LNCAP (cell line): ENCODE measurements at regions not wholly inside any gene's neighbourhood (a gene's known extent, or its start where the extent isn't known, plus 50 kb on each side); places are given as distances from the start of the nearest gene placed in this dataset.

Experiments
- TF ChIP-seq, protein P1 (sequence below): fragments of 450-650 bp; IDR thresholded peaks from 2 replicates; pipeline ENCODE4 v1.5.1; 2017; ENCODE audit warnings: mild to moderate bottlenecking

DNA sequence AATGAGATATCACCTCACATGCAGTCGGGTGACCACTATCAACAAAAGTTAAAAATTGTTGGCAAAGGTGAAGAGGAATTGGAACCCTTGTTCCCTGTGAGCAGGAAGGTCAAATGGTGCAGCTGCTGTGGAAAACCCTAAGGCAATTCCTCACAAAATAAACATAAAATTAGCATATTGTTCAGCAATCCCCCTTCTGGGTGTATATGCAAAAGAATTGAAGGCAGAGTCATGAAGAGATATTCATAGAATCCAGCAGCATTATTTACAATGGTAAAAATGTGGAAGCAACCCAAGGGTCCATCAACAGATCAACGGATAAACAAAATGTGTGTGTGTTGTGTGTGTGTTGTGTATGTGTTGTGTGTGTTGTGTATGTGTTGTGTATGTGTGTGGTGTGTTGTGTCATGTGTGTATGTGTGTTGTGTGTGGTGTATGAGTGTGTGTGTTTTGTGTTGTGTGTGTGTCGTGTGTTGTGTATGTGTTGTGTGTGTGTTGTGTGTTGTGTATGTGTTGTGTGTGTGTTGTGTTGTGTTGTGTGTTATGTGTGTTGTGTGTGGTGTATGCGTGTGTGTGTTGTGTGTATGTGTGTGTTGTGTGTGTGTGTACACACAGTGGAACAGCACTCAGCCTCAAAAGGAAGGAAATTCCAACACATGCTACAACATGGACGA, 245.1 kb downstream of the ERMARD start:
- TF ChIP-seq, protein P1, sequence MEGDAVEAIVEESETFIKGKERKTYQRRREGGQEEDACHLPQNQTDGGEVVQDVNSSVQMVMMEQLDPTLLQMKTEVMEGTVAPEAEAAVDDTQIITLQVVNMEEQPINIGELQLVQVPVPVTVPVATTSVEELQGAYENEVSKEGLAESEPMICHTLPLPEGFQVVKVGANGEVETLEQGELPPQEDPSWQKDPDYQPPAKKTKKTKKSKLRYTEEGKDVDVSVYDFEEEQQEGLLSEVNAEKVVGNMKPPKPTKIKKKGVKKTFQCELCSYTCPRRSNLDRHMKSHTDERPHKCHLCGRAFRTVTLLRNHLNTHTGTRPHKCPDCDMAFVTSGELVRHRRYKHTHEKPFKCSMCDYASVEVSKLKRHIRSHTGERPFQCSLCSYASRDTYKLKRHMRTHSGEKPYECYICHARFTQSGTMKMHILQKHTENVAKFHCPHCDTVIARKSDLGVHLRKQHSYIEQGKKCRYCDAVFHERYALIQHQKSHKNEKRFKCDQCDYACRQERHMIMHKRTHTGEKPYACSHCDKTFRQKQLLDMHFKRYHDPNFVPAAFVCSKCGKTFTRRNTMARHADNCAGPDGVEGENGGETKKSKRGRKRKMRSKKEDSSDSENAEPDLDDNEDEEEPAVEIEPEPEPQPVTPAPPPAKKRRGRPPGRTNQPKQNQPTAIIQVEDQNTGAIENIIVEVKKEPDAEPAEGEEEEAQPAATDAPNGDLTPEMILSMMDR = no peak

DNA sequence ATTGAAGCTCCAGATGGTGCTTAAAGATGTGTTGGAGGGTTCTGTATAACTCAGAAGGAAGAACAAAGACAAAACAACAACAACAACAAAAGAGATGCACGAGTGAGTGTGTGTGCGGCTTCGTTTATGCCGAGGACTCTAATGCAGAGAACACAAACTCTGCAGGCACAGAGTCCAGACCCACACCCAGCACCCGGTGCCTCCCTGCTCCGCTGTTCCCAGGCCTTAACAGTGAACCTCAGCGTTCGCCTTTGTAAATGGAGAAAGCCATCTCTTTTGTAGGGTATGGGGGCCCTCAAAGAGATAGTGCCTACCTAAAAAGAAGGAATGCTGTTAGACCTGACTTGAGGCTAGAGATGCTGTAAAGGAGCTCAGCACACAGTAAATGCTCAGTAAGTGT, 243.3 kb downstream of the ERMARD start:
- TF ChIP-seq, protein P1 = no peak

DNA sequence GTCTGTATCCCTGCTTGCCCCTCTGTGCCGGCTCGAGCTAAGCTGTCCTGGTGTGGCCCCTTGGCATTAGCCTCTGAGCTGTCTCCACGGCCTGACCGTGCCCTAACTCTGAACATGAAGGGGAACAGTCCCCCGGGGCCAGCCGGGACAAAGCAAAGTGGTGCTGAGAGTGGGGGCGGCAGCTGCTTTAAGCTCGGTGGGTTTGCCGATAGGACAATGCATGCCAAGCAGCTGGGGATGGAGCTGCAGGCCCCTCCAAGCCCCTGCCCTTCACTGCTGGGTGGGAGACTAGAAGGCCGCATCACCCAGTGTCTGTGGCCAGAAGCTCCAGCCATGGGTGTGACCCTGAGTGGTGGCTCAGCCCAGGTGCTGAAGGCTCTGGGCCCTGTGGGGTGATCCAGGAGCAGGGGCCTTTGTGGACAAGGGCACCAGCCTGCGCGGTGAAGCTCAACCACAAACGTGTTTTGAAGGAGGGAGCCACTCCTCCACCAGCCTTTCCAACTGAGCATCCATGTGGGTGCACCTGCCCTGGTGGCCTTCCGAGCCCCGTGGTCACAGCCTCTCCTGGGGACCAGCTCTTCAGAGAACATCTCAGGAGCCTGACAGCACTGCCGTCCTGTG, 242.5 kb downstream of the ERMARD start:
- TF ChIP-seq, protein P1 = no peak

DNA sequence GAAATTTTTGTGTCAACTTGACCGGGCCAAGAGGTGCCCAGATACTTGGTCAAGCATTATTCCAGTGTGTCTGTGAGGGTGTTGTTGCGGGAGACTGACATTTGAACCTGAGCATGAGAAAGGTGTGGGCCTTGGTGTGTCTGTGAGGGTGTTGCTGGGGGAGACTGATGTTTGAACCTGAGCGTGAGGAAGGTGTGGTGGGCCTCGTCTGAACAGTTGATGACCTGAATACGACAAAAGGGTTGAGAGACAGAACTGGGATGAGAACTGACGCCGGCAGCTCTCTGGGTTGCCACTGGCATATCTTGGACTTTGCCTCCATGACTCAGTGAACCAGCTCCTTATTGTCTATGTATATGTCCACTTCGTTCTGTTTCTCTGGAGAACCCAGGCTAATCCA, 240.5 kb downstream of the ERMARD start:
- TF ChIP-seq, protein P1 = no peak

DNA sequence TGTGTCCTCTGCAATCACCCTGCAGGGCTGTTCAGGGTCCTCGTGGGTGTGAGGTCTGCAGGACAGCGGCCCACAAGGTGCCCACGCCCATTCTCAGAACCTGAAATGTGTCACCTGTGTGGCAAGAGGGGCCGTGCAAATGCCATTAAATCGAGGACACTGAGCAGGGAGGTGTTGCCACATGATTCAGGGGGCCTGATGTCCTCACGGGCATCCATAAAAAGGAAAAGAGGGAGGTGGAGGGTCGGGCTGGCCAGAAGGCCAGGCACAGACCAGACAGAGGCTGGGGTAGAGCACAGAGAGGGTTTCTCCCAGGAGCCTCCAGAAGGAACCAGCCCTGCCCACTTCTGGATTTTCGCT, 239.6 kb downstream of the ERMARD start:
- TF ChIP-seq, protein P1 = no peak

DNA sequence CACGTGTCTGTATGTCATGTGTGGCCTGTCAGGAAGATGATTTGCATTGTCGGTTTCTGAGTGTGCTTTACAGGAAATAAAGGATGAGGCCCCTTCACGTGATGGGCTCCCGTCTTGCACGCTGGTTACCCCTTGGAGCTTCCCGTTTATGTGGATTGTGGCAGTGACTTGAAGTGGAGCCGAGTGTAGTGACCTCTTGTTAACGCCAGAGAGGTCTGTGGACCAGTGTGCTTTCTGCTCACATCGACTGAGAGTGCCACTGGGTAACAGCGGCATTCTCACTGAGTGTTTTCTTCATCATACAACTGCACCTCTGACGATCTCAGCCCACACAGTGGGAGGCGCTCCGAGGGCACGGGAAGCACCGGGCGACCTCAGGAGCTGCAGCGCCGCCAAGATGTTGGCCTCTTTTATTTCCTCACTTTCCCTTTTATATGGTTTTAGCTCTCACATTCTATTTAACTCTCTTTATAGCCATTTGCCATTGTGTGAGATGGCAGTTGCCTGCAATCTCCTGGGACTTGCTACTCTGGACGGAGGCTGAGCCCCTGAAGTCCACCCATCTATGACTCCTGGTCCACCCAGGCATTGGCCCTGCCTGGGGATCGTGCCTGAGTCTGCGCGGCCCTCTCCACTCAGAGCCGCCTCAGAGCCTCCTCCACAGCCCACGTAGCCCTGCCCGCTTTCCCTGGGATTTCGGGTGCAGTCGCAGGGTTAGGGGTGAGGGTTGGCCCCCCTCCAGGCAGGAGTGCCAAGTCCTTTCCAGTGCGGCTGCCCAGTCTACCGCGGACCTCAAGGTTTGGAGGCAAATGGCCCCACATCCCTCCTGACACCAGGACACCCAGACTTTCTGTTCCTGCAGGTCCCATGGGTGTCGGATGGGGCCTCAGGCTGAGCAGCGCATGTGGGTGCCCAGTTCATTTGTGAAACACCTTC, 238.9 kb downstream of the ERMARD start:
- TF ChIP-seq, protein P1 = no peak

DNA sequence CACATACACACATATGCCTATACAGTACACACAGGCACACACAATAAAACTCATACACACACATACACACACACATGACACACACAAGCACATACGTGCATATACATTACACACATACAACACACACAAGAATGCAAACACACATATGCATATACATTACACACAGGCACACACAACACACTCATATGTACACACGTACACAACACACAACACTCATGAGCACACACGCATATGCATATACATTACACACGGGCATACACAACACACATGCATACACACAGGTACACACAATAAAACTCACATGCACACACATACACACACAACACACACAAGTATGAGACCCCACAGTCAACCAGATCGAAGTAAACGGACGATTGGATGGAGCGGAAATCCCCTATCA, 238.2 kb downstream of the ERMARD start:
- TF ChIP-seq, protein P1 = no peak
